ENCODE measurements at regions not wholly inside any gene's neighbourhood (a gene's known extent, or its start where the extent isn't known, plus 50 kb on each side); places are given as distances from the start of the nearest gene placed in this dataset.

DNA sequence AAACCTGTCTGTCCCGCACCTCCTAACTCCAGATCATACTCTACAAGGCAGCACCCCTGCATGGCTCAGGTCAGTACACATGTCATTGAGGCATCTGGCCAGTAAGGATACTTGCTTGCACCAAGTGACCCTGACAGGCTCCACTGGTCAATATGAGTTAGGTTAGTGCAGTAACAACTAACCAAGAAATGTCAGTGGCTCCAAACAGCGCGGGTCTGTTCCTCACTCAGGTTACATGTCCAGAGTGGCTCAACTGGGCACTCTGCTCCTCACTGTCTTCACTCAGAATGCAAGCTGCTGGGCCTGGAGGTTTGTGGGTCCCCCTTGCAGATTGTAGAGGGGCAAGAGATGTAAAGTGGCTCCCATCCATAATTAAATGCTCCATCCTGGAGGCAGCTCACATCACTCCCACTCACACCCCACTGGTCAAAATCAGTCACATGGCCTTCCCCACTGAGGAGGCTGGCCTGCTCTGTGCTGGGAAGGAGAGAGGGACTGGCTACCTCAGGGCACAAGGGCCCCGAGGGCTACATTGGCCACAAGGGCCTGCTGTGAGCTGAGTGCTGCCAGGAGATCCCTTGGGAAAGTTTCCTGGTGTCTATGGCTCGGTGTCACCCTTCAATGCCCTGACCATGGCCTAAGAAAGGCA is 109.1 kb upstream of the GDF10 start:
- TF ChIP-seq, protein P1, sequence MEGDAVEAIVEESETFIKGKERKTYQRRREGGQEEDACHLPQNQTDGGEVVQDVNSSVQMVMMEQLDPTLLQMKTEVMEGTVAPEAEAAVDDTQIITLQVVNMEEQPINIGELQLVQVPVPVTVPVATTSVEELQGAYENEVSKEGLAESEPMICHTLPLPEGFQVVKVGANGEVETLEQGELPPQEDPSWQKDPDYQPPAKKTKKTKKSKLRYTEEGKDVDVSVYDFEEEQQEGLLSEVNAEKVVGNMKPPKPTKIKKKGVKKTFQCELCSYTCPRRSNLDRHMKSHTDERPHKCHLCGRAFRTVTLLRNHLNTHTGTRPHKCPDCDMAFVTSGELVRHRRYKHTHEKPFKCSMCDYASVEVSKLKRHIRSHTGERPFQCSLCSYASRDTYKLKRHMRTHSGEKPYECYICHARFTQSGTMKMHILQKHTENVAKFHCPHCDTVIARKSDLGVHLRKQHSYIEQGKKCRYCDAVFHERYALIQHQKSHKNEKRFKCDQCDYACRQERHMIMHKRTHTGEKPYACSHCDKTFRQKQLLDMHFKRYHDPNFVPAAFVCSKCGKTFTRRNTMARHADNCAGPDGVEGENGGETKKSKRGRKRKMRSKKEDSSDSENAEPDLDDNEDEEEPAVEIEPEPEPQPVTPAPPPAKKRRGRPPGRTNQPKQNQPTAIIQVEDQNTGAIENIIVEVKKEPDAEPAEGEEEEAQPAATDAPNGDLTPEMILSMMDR (conservative IDR thresholded peaks at IDR 0.05; ENCODE audit: low read depth, low read length), result no peak
- TF ChIP-seq EZH2phosphoT487 (IDR thresholded peaks at IDR 0.05; ENCODE audit: borderline replicate concordance, low read length), result no peak
- TF ChIP-seq EZH2 (IDR thresholded peaks at IDR 0.05; ENCODE audit: low read length, unreplicated experiment), result no peak
